NCI-H1930 (cell line): ENCODE measurements at regions not wholly inside any gene's neighbourhood (a gene's known extent, or its start where the extent isn't known, plus 50 kb on each side); places are given as distances from the start of the nearest gene placed in this dataset.
A peak's percentile ranks its signal among the peaks of the same experiment; 100 is the strongest.

Experiments used
- DNase-seq, 2 experiments: peaks; one replicate each; lab custom pipeline; 2025; lab: John Stamatoyannopoulos, UW

DNA sequence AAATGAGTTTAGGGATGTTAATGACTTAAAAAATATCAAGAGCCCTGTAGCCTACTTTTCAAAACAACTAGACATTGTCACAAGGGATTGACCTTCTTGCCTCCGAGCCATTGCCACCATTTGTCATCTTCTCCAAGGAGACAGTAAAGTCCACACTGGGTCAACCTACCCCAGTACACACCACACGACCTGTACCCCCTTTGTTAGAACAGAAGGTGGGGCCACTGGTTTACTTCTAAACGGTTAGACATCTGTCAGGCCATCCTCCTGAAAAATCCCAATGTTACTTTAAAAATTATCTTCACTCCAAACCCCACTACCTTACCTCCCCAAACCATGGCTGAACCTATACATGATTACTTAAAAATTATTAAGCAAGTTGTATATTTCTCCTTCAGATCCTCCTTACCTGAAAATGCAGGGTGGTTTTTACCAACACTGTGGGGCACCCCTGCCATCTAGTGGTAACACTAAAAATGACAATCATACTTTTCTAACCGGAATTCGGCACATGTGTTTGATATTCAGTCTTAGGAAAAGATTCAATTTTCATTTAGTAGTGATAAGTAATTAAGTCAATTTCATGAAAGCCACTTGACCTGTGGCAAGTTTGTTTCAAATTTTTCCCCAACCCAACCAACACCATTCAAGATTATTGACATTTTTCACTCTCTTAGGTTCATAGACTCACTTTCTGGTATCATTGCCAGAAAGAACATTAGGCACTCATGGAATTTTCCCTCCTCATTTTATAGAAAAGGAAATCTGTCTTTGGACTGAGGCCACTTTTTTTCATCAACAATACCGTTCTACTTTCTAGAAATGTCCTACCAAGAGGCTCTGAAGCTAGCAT lies 265.3 kb upstream of the PKDCC start:
- peak in 1 of 2 experiments; percentile 22 for DNase-seq

GRCh38 chr2:41784496-41784895 lies 263.3 kb upstream of the PKDCC start:
- no peak for DNase-seq

GRCh38 chr2:41785251-41786022 lies 262.4 kb upstream of the PKDCC start:
- no peak for DNase-seq

- no peak for DNase-seq
Measured at GRCh38 chr2:41791523-41791922, 256.3 kb upstream of the PKDCC start.

GRCh38 chr2:41803361-41803760 lies 244.5 kb upstream of the PKDCC start:
- no peak for DNase-seq

GRCh38 chr2:41806286-41806685 lies 241.5 kb upstream of the PKDCC start:
- no peak for DNase-seq

GRCh38 chr2:41821167-41821566 lies 226.7 kb upstream of the PKDCC start:
- DNase-seq = no peak

DNA sequence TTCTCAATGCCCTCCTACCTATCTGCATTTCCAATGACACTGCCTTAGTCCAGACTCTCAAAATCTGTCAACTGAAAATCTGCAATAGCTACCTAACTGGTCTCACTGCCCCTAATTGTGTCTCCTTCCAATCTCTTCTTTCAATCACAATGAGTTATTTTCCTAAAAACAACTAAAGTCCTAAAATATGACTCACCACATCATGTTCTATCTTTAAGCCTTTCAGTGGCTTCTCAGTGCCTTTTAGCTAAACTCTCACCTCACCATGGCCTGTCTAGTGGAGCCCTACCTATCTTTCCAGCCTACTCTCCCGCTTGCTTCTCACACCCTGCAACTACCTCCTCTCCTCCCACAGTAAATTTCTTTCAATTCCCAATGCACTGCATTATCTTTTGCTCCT lies 220.9 kb upstream of the PKDCC start:
- DNase-seq = no peak

DNA sequence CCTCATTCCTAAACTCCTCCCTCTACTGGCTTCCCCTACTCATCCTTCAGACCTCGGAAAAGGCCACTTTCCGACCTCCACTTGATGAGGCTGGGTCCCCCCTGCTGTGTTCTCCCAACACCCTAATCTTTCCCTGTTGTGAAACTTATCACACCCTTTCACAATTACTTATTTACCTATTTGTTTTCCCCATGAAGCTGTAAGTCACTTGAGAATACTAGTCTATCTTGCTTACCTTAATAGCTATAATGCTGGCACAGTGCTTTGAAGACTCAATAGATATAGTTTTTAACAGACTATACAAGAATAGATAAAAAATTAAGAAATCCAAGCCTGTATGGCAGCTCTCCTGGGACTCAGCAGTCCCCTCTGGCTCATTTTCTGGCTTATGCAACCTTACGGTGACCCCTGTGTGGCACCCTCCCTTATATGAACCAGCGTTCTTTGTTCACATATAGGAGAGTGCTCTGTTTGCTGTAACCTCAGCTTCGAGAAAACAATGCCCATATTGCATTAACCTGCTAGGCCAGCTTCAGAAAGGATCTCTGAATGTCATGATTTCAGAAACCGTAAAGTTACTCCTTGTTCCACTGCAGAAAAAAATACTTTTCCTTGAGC lies 220.4 kb upstream of the PKDCC start:
- no peak for DNase-seq

- no peak for DNase-seq
Measured at GRCh38 chr2:41828052-41828643, 219.7 kb upstream of the PKDCC start.

DNA sequence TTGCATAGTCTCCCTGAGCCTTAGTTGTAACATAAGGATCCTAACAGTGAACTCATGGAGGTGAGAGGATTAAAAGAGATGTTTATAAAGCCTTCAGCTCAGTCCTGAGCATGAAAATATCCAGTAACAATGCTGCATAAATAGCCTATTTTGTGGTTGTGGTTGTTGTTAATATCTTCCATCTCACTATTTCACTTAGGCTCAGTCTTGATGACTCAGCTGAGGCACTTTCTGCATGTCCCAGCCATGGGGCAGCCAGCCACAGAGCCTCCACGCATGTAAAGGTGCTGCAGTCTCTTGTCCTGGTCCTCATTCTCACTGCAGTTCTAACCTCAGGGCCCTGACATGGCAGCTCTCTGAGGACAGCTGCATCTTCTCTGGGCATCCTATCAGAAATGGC lies 218.8 kb upstream of the PKDCC start:
- DNase-seq = no peak

GRCh38 chr2:41830600-41830999 lies 217.2 kb upstream of the PKDCC start:
- no peak for DNase-seq

DNA sequence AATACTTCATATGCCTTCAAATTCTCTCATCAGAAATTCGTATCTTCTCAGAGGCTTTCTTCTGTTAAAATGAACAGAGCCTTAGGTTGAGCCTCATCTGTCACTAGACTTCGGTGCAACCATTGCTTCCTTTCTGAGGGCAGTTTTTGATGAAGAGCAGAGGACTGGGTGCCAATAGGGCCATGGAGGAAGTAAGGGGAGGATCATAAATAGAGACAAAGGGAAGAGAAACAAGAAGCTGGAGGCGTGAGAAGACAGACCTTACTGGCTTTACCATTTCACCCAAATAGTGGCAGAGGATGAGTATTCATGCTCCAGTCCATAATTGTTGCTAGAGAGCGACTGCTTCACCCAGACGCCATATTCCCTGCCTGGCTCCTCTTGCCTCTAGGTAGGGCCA lies 215.6 kb upstream of the PKDCC start:
- no peak for DNase-seq

- DNase-seq = no peak
Measured at GRCh38 chr2:41835401-41835800, 212.4 kb upstream of the PKDCC start.

GRCh38 chr2:41836948-41837347 lies 210.9 kb upstream of the PKDCC start:
- no peak for DNase-seq

- no peak for DNase-seq
Measured at GRCh38 chr2:41837610-41838009, 210.2 kb upstream of the PKDCC start.

- DNase-seq = peak; percentile 86 to 94
Measured at GRCh38 chr2:41840702-41841551, 206.9 kb upstream of the PKDCC start.

- no peak for DNase-seq
Measured at GRCh38 chr2:41846962-41847361, 200.9 kb upstream of the PKDCC start.

DNA sequence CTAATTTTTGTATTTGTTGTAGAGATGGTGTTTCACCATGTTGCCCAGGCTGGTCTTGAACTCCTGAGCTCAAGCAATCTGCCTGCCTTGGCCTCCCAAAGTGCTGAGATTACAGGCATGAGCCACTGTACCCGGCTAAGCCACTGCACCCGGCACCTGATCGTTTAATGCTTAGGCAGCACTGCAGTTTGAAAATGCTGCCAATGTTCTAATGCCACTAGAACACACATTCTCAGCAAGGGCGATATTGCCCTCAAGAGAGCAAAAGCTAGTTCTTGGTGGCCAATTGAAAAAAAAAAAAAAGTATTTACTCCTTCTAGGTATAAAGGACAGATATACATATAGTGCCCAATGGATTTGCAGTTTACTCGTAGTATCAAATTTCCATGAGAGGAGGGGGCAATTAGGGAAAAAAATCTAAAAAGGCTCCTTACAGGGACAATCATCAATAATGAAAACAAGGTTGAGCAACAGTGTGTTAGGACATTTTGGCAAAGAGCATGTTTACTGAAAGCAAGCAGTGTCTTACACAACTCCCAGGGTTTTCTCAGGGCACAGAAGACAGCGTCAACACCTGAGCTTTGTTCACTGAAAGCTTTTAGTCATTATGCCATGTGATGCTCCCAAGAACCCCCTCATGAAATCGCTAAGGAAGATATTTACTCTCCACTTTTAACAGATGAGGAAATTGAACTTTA lies 199.9 kb upstream of the PKDCC start:
- no peak for DNase-seq

DNA sequence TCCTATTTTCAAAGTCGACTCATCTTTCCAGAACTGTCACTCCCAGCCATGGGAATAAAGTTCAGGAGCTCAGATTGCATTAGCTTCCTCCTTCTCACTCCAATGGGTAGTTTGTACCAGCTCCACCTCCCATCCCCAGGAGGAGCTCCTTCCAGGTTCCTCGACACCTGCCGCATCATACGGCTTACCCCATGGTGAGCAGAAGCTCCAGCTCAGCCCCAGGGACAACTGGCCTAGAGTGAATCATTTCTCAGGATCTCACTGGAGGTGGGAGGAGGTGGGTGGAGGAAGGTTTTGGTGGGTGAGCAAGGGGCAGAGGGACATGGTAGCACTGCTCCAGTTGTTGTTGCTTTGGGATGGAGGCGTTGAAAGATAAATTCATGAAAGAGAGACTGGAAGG lies 196.3 kb upstream of the PKDCC start:
- no peak for DNase-seq
